Fibroblast of lung (primary cell): ENCODE measurements at regions not wholly inside any gene's neighbourhood (a gene's known extent, or its start where the extent isn't known, plus 50 kb on each side); places are given as distances from the start of the nearest gene placed in this dataset.

ENCODE experiments used
- CTCF ChIP-seq, 2 donors: IDR thresholded peaks in 1 of 2; conservative IDR thresholded peaks in 1 of 2; 1 replicate in 1 of 2; 2 replicates in 1 of 2; pipeline ENCODE4 v1.5.1; 2011 to 2012; ENCODE audit warnings: low read length in 2 of 2, control low read depth in 1 of 2, inconsistent platforms in 1 of 2, low read depth in 1 of 2, mild to moderate bottlenecking in 1 of 2
- EZH2 ChIP-seq: IDR thresholded peaks from 2 replicates; pipeline ENCODE4 v1.5.1; 2012; ENCODE audit warnings: low read length, control low read depth, mild to moderate bottlenecking; ENCODE audit errors: missing control alignments

- TF ChIP-seq CTCF (conservative IDR thresholded peaks at IDR 0.05 in 1 of 2, IDR thresholded peaks at IDR 0.05 in 1 of 2; ENCODE audit: low read depth in 1 of 2, low read length in 2 of 2): no peak
- no peak for TF ChIP-seq EZH2
Measured at GRCh38 chr6:113489952-113490746, 367.0 kb upstream of the MARCKS start.
